ENCODE measurements at regions not wholly inside any gene's neighbourhood (a gene's known extent, or its start where the extent isn't known, plus 50 kb on each side); places are given as distances from the start of the nearest gene placed in this dataset.
A peak's percentile ranks its signal among the peaks of the same experiment; 100 is the strongest.

DNA sequence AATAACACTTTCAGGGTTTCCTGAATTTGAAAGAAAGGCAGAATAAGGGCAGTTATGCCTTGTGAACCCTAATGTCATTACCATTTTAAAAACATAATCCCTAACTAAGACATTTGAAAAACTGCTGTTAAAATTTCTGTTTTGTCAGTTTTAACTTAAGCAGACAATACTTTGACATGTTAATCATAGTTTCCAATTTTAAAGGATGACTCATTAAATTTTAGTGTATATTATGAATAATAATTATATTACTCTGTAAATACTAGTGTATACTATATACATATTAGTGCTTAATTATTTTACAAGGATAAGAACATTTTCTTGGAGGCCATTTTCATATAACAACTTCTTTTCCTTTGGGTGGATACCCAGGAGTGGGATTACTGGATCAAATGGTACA is 553.1 kb upstream of the BCHE start:
- DNase-seq (ENCODE audit: extremely low read depth, low read depth, low spot score) = no peak

DNA sequence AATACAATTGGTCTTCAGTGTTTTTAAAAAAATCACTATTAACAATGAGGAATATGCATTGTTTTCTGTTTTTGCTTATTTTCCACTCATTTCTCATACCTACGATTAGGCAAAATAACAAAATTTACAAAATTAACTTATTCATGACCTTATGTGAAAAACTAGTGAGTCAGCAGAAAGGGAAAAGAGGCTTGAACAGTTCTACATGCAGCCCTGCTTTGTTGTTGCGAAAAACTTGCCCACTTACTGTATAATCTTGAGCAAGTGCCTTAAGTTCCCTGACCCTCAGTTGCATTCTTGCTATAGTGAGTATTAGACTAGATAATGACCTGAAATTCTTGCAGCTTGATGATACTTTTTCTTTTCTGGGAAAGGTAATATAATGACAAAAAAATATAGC is 551.1 kb upstream of the BCHE start:
- DNase-seq (ENCODE audit: extremely low read depth, low read depth, low spot score) = no peak

DNA sequence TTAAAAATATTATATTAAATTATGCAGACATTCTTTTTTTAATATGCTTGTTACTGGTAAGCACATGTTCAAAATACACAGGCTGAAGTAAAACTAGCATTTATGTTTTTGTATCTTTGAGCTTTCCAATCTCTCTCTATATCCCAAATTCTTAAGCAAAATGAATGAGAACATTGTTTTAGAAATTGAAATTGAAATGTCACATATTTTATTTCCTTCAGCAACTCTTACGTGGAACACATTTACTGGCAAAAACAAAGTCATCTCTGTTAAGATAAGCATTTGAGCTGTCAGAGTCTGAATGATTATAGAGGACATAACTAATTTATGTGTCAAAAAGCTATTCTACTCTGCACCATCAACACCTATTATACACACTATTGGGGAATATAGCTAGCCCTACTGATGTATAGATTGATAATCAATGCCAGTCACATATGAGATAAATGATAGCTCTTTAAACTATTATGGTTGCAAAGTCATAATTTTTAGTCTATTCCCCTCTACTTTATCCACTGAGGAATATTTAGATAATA is 535.4 kb upstream of the BCHE start:
- DNase-seq (ENCODE audit: extremely low read depth, low read depth, low spot score) = no peak

- DNase-seq (ENCODE audit: extremely low read depth, low read depth, low spot score) = no peak
Measured at GRCh38 chr3:166367947-166368533, 530.8 kb upstream of the BCHE start.

- no peak for DNase-seq (ENCODE audit: extremely low read depth, low read depth, low spot score)
Measured at GRCh38 chr3:166362698-166363097, 525.5 kb upstream of the BCHE start.

- no peak for DNase-seq (ENCODE audit: extremely low read depth, low read depth, low spot score)
Measured at GRCh38 chr3:166360720-166361119, 523.5 kb upstream of the BCHE start.

- DNase-seq (ENCODE audit: extremely low read depth, low read depth, low spot score) = no peak
Measured at GRCh38 chr3:166351461-166351860, 514.2 kb upstream of the BCHE start.

- no peak for DNase-seq (ENCODE audit: extremely low read depth, low read depth, low spot score)
Measured at GRCh38 chr3:166340604-166341266, 503.5 kb upstream of the BCHE start.

- DNase-seq (ENCODE audit: extremely low read depth, low read depth, low spot score) = no peak
Measured at GRCh38 chr3:166324401-166324800, 487.2 kb upstream of the BCHE start.

DNA sequence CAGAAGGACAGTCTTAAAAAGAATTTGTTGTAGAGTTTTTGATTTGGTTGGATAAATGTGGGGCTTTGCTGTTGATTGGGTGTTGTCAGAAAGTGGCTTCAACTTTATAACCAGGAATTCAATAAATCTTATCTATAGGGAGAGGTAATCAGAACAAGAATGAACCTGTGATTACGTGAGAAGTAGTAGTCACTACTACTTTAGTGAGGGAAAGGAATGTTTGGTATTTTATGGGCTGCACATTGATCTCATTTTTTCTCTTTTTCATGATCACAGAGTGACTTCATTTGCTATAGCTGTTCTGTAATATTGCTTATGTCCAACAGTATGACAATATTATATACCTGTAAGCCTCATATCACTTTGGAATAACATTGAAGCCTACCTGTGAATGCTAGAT is 485.2 kb upstream of the BCHE start:
- no peak for DNase-seq (ENCODE audit: extremely low read depth, low read depth, low spot score)

GRCh38 chr3:166307756-166308350 is 470.6 kb upstream of the BCHE start:
- DNase-seq (ENCODE audit: extremely low read depth, low read depth, low spot score) = no peak

GRCh38 chr3:166304584-166304983 is 467.4 kb upstream of the BCHE start:
- no peak for DNase-seq (ENCODE audit: extremely low read depth, low read depth, low spot score)

DNA sequence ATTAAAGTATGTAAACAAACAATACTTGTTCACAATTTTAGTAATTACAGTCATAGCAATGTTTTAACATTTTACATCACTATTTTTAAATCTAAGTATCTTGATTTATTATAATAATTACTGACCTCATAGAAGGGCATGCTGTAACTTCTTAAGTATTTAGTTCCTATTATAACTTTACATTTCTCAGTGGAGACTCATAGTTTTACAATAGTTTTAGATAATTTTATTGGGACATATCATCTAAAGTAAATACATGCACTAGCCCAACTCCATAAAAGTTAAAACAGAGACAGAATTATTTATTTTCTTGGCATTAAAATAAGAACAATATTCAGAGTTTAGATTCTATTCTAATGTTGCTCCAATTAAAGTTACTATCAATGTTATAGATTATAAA is 466.5 kb upstream of the BCHE start:
- DNase-seq (ENCODE audit: extremely low read depth, low read depth, low spot score) = no peak

GRCh38 chr3:166302331-166302730 is 465.1 kb upstream of the BCHE start:
- DNase-seq (ENCODE audit: extremely low read depth, low read depth, low spot score) = no peak

DNA sequence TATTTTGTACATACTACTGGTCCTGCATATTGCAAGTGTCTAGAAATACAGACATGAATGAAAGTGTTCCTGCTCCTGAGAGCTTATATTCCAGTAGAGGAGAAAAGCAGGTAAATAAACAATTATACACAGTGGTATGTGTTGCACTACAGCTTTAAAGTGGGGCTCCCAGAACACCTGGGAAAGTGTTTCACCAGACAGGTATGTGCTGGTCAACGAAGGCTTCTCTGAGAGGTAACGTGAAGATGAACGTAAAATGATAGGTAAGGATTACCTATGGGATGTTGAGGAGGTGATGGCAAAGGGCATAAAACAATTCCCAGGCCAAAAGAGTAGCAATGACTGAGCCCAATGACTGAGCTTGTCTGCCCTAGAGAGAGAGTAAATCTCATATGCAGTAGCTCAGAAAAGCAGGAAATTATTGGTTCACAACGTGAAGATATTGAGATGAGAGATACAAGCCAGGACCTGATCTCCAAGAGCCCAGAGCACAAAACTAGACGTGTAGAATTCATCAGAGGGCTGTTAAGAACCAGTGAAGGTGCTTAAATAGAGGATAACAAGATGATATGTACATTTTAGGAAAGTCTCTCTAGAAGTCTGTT is 459.1 kb upstream of the BCHE start:
- no peak for DNase-seq (ENCODE audit: extremely low read depth, low read depth, low spot score)

GRCh38 chr3:166291186-166291955 is 454.1 kb upstream of the BCHE start:
- DNase-seq (ENCODE audit: extremely low read depth, low read depth, low spot score) = no peak

DNA sequence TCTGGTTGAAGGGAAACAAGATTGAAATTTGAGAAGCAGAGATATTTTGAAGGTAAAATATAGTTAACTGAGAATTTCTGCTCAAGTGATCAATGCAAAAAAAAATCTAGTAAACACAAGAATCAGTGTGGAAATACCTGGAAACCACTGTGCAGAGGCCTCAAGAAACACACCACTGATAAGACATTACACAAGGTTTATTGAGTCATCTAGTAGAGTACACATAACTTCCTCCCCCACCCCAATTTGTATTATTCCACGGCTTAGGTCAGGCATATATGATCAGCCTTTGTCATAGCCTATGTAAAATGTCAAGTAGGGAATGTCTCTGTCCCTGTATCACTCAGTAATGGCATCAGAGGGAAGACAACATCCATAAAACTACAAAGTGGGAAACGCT is 447.8 kb upstream of the BCHE start:
- no peak for DNase-seq (ENCODE audit: extremely low read depth, low read depth, low spot score)

DNA sequence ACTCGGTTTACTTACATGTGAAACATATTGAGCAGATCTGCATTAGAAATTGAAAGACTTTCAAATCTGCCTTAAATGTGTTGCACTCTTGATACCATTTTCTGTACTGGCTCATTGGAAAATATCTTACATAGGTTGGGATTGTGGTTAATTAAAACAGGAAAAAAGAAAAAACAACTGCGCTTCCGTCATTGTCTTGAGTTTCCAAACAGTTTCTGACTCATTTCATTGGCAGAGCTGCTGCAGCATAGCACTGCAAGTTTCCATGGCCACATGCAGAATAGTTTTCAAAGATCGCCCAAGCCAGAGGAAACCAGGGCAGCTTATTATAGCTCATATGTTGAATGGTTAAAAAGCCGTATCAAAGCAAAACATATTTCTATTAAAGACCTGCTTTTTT is 446.6 kb upstream of the BCHE start:
- DNase-seq (ENCODE audit: extremely low read depth, low read depth, low spot score) = peak; percentile 47

- DNase-seq (ENCODE audit: extremely low read depth, low read depth, low spot score) = no peak
Measured at GRCh38 chr3:166282931-166283330, 445.7 kb upstream of the BCHE start.

- DNase-seq (ENCODE audit: extremely low read depth, low read depth, low spot score) = no peak
Measured at GRCh38 chr3:166279636-166280035, 442.4 kb upstream of the BCHE start.

DNA sequence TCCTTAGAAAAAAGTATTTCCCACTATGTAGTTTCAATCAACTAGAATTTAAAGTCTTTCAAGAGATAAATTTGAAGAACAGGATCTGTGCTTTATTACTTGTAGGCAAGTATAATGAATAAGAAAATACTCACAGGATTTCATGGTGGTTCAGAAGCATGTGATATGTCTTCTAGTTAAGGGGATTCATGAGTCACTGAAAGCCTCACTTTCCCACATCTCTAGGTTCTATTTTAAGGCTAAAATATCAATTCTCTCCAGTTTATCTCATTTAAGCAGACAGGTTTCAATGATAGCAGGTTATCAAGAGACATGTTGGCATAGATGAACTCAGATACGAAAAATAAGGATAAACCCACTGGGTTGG is 437.8 kb upstream of the BCHE start:
- DNase-seq (ENCODE audit: extremely low read depth, low read depth, low spot score) = no peak

Data from glomerular endothelial cell (primary cell).